ENCODE measurements at regions not wholly inside any gene's neighbourhood (a gene's known extent, or its start where the extent isn't known, plus 50 kb on each side); places are given as distances from the start of the nearest gene placed in this dataset.
A peak's percentile ranks its signal among the peaks of the same experiment; 100 is the strongest.

DNA sequence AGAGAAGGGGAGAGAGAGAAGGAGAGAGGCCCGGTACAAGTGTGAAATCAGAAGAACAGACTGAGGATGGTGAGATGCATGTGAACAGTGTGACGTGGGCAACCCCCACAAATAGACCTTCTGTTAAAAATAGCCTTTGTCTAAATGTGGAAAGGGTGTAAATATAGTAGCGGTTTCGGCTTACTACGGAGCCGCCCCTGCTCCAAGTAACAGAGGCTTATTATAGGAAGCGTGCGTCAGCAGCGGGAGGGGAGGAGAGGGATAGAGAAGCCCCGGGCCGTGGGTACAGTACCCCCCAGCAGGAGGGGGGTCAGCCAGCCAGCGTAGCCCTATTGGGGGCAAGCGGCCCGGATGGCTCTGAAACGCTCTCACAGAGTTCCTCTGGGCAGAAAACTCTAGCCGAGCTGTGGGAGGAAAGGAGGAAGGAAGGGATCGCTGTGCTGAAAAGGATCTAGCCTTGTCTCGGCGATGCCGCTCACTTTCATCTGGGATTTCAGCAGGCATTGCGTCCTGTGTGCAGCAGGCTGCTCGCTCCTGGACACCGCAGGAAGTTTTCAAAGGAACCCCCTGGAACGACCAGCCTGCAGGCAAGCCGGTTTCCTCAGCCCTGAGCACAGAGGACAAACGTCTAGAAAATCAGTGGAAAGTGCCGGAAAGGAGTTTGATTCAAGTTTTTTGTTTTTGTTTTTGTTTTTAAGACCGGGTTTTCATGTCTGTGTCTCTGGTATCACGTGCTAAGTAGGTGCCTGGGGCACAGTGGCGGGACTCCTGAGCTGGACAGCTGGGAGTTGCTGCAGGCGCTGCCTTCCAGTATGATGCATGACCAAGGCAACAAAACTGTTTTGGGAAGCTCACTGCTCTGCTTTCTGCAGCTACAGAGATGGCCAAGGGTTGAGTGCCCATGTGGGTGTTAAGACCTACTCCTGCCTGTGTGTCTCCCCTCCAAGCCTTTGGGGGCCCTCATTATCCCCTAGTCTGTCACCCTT lies 146.6 kb downstream of the SEC61B start:
- no peak overlapping the region for H3K27ac ChIP-seq (ENCODE audit: low read length)

DNA sequence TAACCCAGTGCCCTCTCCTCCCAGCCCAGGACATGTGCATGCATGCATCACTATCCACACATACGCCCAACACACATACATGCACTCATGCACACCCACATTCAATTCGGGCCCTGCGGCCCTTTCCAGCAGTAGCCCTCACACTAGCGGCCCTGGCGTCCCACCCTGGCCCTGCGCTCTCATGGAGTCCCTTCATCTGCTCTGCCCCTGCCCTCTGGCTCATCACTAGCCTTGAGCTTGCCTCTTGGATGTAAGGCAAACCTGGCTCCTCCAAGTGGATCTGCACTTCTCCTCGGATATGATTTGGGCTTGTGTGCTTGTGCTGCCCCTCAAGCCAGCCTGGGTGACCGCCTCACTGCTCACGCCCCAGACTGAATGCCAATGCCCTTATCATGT lies 147.2 kb downstream of the SEC61B start:
- peaks cover 11% of the 10 kb centered on the region; the same call in 1 of the 2 replicates for H3K27me3 ChIP-seq (ENCODE audit: insufficient read depth, low read length)
- no peak overlapping the region for H3K27ac ChIP-seq (ENCODE audit: low read length)
- no peak overlapping the region for H3K4me3 ChIP-seq (ENCODE audit: low read length)
- no peaks in the 10 kb centered on the region for H3K9me3 ChIP-seq (ENCODE audit: insufficient read depth, low read depth, low read length)
- no peaks in the 10 kb centered on the region for H3K36me3 ChIP-seq (ENCODE audit: insufficient read depth, low read depth, low read length)
- H3K4me1 ChIP-seq (ENCODE audit: insufficient read depth, low read length), result no peaks in the 10 kb centered on the region
- no peak overlapping the region for H3K9ac ChIP-seq (ENCODE audit: low read depth, low read length)

More for the DNA sequence above, 146.6 kb downstream of the SEC61B start:
- Histone ChIP-seq H3K9ac (ENCODE audit: low read depth, low read length) (no peak overlapping the region), H3K4me3 (ENCODE audit: low read length) (peak overlapping the region; percentile 16; the same call in 1 of the 2 replicates), H3K27me3 (ENCODE audit: insufficient read depth, low read length) (peaks cover 11% of the 10 kb centered on the region; the same call in 1 of the 2 replicates), H3K9me3 (ENCODE audit: insufficient read depth, low read depth, low read length) (no peaks in the 10 kb centered on the region), H3K4me1 (ENCODE audit: insufficient read depth, low read length) (no peaks in the 10 kb centered on the region), H3K36me3 (ENCODE audit: insufficient read depth, low read depth, low read length) (no peaks in the 10 kb centered on the region)

DNA sequence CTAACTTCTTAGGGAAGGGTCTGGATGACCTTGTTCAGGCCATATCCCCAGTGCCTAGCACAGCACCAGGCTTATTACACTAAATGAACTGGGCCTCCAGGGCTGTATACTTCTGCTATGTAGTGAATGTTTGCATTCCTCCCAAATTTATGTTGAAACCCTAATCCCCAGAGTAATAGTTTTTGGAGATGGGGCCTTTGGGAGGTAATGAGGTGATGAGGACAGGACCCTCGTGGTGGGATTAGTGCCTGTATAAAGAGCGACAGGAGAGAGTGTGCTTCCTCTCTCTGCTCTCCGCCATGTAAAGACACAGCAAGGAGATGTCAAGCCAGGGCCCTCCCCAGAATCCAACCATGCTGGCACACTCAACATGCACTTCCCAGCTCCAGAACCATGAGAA lies 148.3 kb downstream of the SEC61B start:
- H3K36me3 ChIP-seq (ENCODE audit: insufficient read depth, low read depth, low read length), result no peaks in the 10 kb centered on the region
- no peak overlapping the region for H3K9ac ChIP-seq (ENCODE audit: low read depth, low read length)
- H3K27ac ChIP-seq (ENCODE audit: low read length), result no peak overlapping the region
- H3K9me3 ChIP-seq (ENCODE audit: insufficient read depth, low read depth, low read length), result no peaks in the 10 kb centered on the region
- peaks cover 11% of the 10 kb centered on the region; the same call in 1 of the 2 replicates for H3K27me3 ChIP-seq (ENCODE audit: insufficient read depth, low read length)
- no peaks in the 10 kb centered on the region for H3K4me1 ChIP-seq (ENCODE audit: insufficient read depth, low read length)
- H3K4me3 ChIP-seq (ENCODE audit: low read length), result no peak overlapping the region

DNA sequence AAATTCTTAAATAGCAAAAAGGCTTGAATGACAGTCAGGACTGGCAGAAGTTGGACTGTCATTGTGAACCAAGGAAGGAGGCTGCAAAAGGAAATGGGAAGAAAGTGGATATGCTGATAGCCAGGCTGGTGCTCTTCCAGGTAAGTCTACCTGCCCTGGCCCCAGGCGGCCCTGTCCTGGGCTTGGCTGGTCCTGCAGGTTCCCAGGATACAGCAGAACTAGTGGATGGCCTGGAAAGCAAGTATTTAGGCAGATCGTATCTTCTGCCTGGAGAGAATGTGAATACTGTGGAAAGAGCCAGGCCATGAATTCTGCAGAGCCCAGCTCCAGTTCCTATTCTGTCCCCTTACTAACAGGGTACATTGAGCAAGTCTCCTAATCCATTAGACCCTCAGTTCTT lies 149.3 kb downstream of the SEC61B start:
- Histone ChIP-seq H3K9me3 (ENCODE audit: insufficient read depth, low read depth, low read length) (no peaks in the 10 kb centered on the region), H3K4me3 (ENCODE audit: low read length) (no peak overlapping the region), H3K27me3 (ENCODE audit: insufficient read depth, low read length) (peaks cover 11% of the 10 kb centered on the region; the same call in 1 of the 2 replicates), H3K9ac (ENCODE audit: low read depth, low read length) (no peak overlapping the region), H3K4me1 (ENCODE audit: insufficient read depth, low read length) (no peaks in the 10 kb centered on the region), H3K27ac (ENCODE audit: low read length) (no peak overlapping the region), H3K36me3 (ENCODE audit: insufficient read depth, low read depth, low read length) (no peaks in the 10 kb centered on the region)

DNA sequence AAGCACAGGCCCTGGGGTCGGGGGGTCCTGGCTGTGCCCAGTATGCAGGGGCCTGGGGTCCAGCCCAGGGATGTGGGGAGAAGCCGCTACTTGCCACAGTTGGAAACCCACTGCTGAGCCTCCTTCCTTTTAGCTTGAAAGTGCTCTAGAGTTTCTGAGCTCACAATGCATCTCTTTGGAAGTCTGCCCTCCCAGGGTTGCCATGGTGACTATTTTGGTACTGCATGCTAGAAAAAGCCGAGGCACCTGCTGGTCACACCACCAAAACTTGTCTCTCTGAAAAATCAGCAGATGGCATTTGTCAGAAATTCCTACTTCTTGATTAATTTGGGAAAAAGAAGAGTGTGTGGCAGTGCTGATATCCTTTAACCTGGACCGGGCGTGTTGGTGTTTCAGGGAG lies 151.8 kb downstream of the SEC61B start:
- H3K36me3 ChIP-seq (ENCODE audit: insufficient read depth, low read depth, low read length), result no peaks in the 10 kb centered on the region

DNA sequence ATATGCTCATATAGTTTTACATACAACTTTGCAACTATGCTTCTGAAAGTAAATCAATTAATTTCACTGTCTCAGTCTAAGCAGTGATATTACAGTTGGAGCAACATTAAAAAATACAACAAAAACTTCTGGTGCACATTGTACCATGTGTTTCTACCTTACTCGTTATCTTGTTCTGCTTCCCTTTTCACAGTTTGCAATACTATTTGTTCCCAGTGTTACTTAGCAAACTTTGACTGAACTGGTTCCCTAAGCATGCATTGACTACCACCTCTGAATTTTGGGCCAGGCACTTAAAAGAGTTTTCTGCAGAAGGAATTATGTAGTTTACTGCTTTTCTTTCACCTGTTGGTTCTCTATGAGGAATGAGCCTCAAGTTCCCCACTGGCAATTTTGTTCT lies 152.7 kb downstream of the SEC61B start:
- Histone ChIP-seq H3K27ac (ENCODE audit: low read length) (no peak overlapping the region), H3K9me3 (ENCODE audit: insufficient read depth, low read depth, low read length) (no peaks in the 10 kb centered on the region), H3K27me3 (ENCODE audit: insufficient read depth, low read length) (no peaks in the 10 kb centered on the region), H3K4me1 (ENCODE audit: insufficient read depth, low read length) (no peaks in the 10 kb centered on the region), H3K4me3 (ENCODE audit: low read length) (no peak overlapping the region), H3K9ac (ENCODE audit: low read depth, low read length) (no peak overlapping the region), H3K36me3 (ENCODE audit: insufficient read depth, low read depth, low read length) (no peaks in the 10 kb centered on the region)

More for the DNA sequence above, 151.8 kb downstream of the SEC61B start:
- H3K27me3 ChIP-seq (ENCODE audit: insufficient read depth, low read length), result 0 out of 2 replicates have a peak, but pooled peaks cover 4% of the 10 kb centered on the region
- no peaks in the 10 kb centered on the region for H3K9me3 ChIP-seq (ENCODE audit: insufficient read depth, low read depth, low read length)
- H3K27ac ChIP-seq (ENCODE audit: low read length), result no peak overlapping the region
- no peaks in the 10 kb centered on the region for H3K4me1 ChIP-seq (ENCODE audit: insufficient read depth, low read length)
- no peak overlapping the region for H3K4me3 ChIP-seq (ENCODE audit: low read length)
- no peak overlapping the region for H3K9ac ChIP-seq (ENCODE audit: low read depth, low read length)

DNA sequence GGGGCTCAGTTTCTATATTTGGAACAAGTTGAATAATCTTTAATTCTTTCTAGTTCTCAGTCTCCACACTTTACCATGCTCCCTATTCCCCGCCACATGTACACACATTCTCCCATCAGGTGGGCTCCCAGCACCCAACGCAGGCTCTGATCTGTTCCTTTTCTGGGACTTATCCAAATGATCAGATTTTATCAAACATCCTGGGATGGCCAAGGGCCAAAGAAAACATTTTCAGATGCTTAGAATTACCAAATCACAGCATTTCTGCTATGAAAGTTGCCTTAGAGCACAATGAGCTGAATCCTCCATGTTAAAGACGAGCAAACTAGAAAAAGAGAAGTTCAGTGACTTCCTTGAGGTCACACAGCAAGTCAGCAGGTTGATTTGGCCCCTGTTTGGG lies 153.4 kb downstream of the SEC61B start:
- H3K27ac ChIP-seq (ENCODE audit: low read length), result no peak overlapping the region
- no peaks in the 10 kb centered on the region for H3K4me1 ChIP-seq (ENCODE audit: insufficient read depth, low read length)
- H3K36me3 ChIP-seq (ENCODE audit: insufficient read depth, low read depth, low read length), result no peaks in the 10 kb centered on the region
- H3K27me3 ChIP-seq (ENCODE audit: insufficient read depth, low read length), result no peaks in the 10 kb centered on the region
- no peak overlapping the region for H3K9ac ChIP-seq (ENCODE audit: low read depth, low read length)
- no peak overlapping the region for H3K4me3 ChIP-seq (ENCODE audit: low read length)
- no peaks in the 10 kb centered on the region for H3K9me3 ChIP-seq (ENCODE audit: insufficient read depth, low read depth, low read length)

DNA sequence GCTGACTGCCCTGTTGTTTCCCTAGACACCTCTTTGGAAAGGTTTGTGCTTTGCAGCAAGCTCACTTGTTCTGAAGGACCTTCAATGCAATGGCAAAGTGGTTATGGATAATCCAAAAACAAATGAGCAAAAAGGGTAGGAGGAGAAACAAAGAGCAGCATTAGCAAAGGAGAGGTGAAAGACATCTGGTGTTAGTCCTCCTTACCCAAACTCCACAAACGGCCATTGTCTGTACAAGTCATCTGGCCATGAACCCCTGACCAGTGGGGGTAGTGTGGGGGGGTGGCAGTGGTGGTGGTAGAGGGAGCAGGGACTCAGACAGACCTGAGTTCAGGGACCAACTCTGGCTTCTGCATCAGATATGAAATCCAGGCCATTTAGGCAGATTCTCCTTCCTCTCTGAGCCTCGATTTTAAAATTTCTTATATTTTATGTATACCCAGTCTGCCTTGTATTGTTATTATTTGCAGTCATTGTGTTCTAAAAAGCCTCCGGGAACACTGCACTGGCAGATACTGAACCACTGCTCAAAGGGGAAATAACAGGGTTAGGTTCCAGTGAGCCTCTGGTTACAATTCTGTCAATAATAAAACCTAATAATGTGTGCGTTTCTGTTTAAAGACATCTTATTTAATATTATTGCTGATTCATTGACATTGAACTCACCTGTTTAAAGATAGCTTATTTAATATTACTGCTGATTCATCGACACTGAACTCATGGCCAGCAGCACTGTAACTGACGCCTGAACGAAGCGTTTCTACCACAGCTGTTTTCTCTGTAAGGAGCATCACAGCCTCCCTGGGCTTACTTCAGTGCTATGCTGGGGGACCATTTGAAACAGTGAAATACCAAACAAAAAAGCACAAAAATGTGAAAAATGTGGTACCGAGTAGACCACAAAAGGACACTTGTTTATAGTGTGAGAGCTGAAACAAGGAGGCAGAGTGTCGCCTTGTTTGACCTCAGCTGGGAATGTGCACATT lies 156.0 kb downstream of the SEC61B start:
- no peaks in the 10 kb centered on the region for H3K4me1 ChIP-seq (ENCODE audit: insufficient read depth, low read length)
- H3K27me3 ChIP-seq (ENCODE audit: insufficient read depth, low read length), result no peaks in the 10 kb centered on the region
- H3K27ac ChIP-seq (ENCODE audit: low read length), result no peak overlapping the region
- H3K36me3 ChIP-seq (ENCODE audit: insufficient read depth, low read depth, low read length), result no peaks in the 10 kb centered on the region
- no peak overlapping the region for H3K4me3 ChIP-seq (ENCODE audit: low read length)
- no peak overlapping the region for H3K9ac ChIP-seq (ENCODE audit: low read depth, low read length)
- H3K9me3 ChIP-seq (ENCODE audit: insufficient read depth, low read depth, low read length), result no peaks in the 10 kb centered on the region

DNA sequence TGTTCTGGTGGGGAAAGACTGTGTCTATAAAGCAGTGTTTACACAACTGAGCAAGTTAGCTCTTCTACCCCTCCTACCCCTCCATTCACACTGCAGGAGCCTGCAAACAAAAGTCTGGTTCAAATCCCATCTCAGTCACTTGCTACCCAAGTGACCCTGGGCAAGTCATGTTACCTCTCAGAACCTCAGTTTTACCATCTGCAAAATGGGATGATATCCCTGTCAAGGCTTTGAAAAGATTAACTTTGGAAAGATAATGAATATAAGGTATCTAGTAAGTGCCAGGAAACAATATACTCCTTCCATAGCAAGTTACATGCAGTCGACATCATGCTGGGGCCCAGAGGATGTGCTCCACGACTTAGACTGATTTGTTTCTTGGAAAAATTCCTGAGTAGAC lies 161.5 kb downstream of the SEC61B start:
- Histone ChIP-seq H3K4me3 (ENCODE audit: low read length) (no peak overlapping the region), H3K27ac (ENCODE audit: low read length) (no peak overlapping the region), H3K9ac (ENCODE audit: low read depth, low read length) (no peak overlapping the region), H3K4me1 (ENCODE audit: insufficient read depth, low read length) (no peaks in the 10 kb centered on the region), H3K27me3 (ENCODE audit: insufficient read depth, low read length) (no peaks in the 10 kb centered on the region), H3K9me3 (ENCODE audit: insufficient read depth, low read depth, low read length) (no peaks in the 10 kb centered on the region), H3K36me3 (ENCODE audit: insufficient read depth, low read depth, low read length) (no peaks in the 10 kb centered on the region)

DNA sequence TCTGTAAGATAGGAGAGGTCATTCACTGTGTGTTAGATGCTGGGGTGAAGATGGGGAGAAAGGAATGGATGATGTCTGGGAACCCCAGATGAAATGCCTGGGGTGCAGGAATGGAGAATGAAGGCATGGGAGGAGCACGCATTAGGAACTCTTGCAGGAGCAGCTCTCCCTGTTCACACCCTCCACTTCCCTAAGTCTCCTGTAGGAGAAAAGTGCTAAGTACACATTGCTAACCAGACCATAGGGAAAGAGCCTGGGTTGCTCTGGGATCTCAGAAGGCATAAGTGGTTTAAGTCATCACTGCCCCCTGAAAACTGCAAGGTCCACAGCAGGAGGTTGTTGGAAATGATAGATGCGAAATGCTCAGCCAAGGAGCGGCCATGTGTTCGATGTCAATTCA lies 163.1 kb downstream of the SEC61B start:
- Histone ChIP-seq H3K27me3 (ENCODE audit: insufficient read depth, low read length) (no peaks in the 10 kb centered on the region), H3K36me3 (ENCODE audit: insufficient read depth, low read depth, low read length) (no peaks in the 10 kb centered on the region), H3K4me3 (ENCODE audit: low read length) (no peak overlapping the region), H3K9ac (ENCODE audit: low read depth, low read length) (no peak overlapping the region), H3K4me1 (ENCODE audit: insufficient read depth, low read length) (no peaks in the 10 kb centered on the region), H3K27ac (ENCODE audit: low read length) (no peak overlapping the region), H3K9me3 (ENCODE audit: insufficient read depth, low read depth, low read length) (no peaks in the 10 kb centered on the region)

DNA sequence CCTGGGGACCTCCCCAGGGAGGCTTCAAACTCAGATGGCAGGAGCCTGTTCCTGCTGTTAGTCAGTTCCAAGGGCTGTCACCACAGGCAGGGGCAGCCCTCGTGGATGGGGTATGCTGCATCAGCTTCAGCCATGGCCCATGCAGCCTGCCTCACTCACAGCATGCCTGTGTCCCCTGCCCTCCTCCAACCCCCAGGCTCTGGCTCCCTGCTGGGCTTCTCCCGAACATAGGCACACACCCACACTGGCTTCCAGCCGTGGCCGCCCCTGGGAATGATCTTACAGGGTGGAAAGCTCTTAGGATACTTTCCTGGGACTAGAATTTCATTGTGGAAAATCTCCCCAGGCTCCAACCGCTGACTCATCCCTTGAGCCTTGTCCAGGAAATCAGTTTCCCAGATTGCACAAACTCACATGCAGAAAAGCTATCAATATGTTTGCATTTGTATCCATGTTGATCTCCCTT lies 163.8 kb downstream of the SEC61B start:
- Histone ChIP-seq H3K27me3 (ENCODE audit: insufficient read depth, low read length) (no peaks in the 10 kb centered on the region), H3K9me3 (ENCODE audit: insufficient read depth, low read depth, low read length) (no peaks in the 10 kb centered on the region), H3K9ac (ENCODE audit: low read depth, low read length) (no peak overlapping the region), H3K27ac (ENCODE audit: low read length) (no peak overlapping the region), H3K4me3 (ENCODE audit: low read length) (no peak overlapping the region), H3K4me1 (ENCODE audit: insufficient read depth, low read length) (no peaks in the 10 kb centered on the region), H3K36me3 (ENCODE audit: insufficient read depth, low read depth, low read length) (no peaks in the 10 kb centered on the region)

Measured in iPS-20b (cell line).